Mesenchymal stem cell (in vitro differentiated cells and primary cell): ENCODE measurements at regions not wholly inside any gene's neighbourhood (a gene's known extent, or its start where the extent isn't known, plus 50 kb on each side); places are given as distances from the start of the nearest gene placed in this dataset.

Experiments used
- DNase-seq: peaks from one replicate; pipeline ENCODE4 v3.0.0-alpha.2; 2013
- H2AFZ ChIP-seq: one replicate; pipeline ENCODE4 v1.6.1; 2013; ENCODE audit warnings: low read depth, mild to moderate bottlenecking, control low read depth, inconsistent platforms, low read length, moderate library complexity
- H2AK5ac ChIP-seq: 2 replicates; pipeline ENCODE4 v1.6.1; 2013; ENCODE audit warnings: low read length, moderate library complexity, mild to moderate bottlenecking, inconsistent platforms; ENCODE audit not compliant: severe bottlenecking
- H2BK120ac ChIP-seq: one replicate; pipeline ENCODE4 v1.6.1; 2013; ENCODE audit warnings: low read depth, mild to moderate bottlenecking, inconsistent platforms, low read length, moderate library complexity
- H2BK12ac ChIP-seq, 2 experiments: one replicate each; pipeline ENCODE4 v1.6.1; 2013; ENCODE audit warnings: inconsistent platforms in 2 of 2, low read length in 2 of 2, mild to moderate bottlenecking in 2 of 2, moderate library complexity in 2 of 2, control low read depth in 1 of 2
- H2BK15ac ChIP-seq: one replicate; pipeline ENCODE4 v1.6.1; 2013; ENCODE audit warnings: mild to moderate bottlenecking, low read depth, inconsistent platforms; ENCODE audit not compliant: poor library complexity, severe bottlenecking
- H2BK5ac ChIP-seq: 2 replicates; pipeline ENCODE4 v1.6.1; 2013; ENCODE audit warnings: low read depth, mild to moderate bottlenecking, low read length, control low read depth, inconsistent platforms; ENCODE audit not compliant: poor library complexity, severe bottlenecking
- H3K14ac ChIP-seq, 2 experiments: one replicate each; pipeline ENCODE4 v1.6.1; 2013; ENCODE audit warnings: inconsistent platforms in 2 of 2, low read length in 2 of 2, control low read depth in 1 of 2, mild to moderate bottlenecking in 1 of 2, moderate library complexity in 1 of 2
- H3K18ac ChIP-seq, 2 experiments: one replicate each; pipeline ENCODE4 v1.6.1; 2013; ENCODE audit warnings: inconsistent platforms in 2 of 2, low read length in 2 of 2, control low read depth in 1 of 2, low read depth in 1 of 2, mild to moderate bottlenecking in 1 of 2
- H3K23ac ChIP-seq, 2 experiments: one replicate each; pipeline ENCODE4 v1.6.1; 2013; ENCODE audit warnings: inconsistent platforms in 2 of 2, low read length in 2 of 2, mild to moderate bottlenecking in 2 of 2, moderate library complexity in 2 of 2, control low read depth in 1 of 2
- H3K27ac ChIP-seq: 2 replicates; pipeline ENCODE4 v1.5.1; 2013; ENCODE audit warnings: mild to moderate bottlenecking, moderate library complexity, low read length, control low read depth, inconsistent platforms; ENCODE audit not compliant: poor library complexity, severe bottlenecking
- H3K27me3 ChIP-seq, 2 experiments: 2 replicates each; pipeline versions ENCODE4 v1.6.1 to v1.7.0; 2013; ENCODE audit warnings: low read length in 2 of 2, mild to moderate bottlenecking in 2 of 2, moderate library complexity in 2 of 2, control low read depth in 1 of 2, inconsistent platforms in 1 of 2; ENCODE audit not compliant: control insufficient read depth in 1 of 2, insufficient read depth in 1 of 2
- H3K36me3 ChIP-seq, 2 experiments: 2 replicates each; pipeline versions ENCODE4 v1.6.1 to v1.7.0; 2013; ENCODE audit warnings: low read length in 2 of 2, control low read depth in 1 of 2, inconsistent platforms in 1 of 2, low read depth in 1 of 2, mild to moderate bottlenecking in 1 of 2; ENCODE audit not compliant: insufficient read depth in 2 of 2, control insufficient read depth in 1 of 2
- H3K4ac ChIP-seq, 2 experiments: one replicate each; pipeline ENCODE4 v1.6.1; 2013; ENCODE audit warnings: inconsistent platforms in 2 of 2, low read length in 2 of 2, mild to moderate bottlenecking in 2 of 2, moderate library complexity in 2 of 2, control low read depth in 1 of 2, low read depth in 1 of 2
- H3K4me1 ChIP-seq: 2 replicates; pipeline ENCODE4 v1.6.1; 2013; ENCODE audit warnings: low read depth, low read length, control low read depth; ENCODE audit not compliant: control insufficient read depth, insufficient read depth
- H3K4me2 ChIP-seq: 2 replicates; pipeline ENCODE4 v1.6.1; 2013; ENCODE audit warnings: low read length, mild to moderate bottlenecking, inconsistent platforms; ENCODE audit not compliant: poor library complexity, severe bottlenecking
- H3K4me3 ChIP-seq, 2 experiments: 2 replicates each; pipeline versions ENCODE4 v1.5.1 to v1.7.0; 2013; ENCODE audit warnings: low read length in 2 of 2, mild to moderate bottlenecking in 2 of 2, control low read depth in 1 of 2, low read depth in 1 of 2; ENCODE audit not compliant: insufficient read depth in 1 of 2
- H3K79me1 ChIP-seq: replicated peaks from 2 replicates; pipeline ENCODE4 v1.6.1; 2013; ENCODE audit warnings: mild to moderate bottlenecking, control low read depth, low read length, inconsistent platforms; ENCODE audit not compliant: poor library complexity, severe bottlenecking
- H3K9ac ChIP-seq: 2 replicates; pipeline ENCODE4 v1.7.0; 2013; ENCODE audit warnings: mild to moderate bottlenecking, low read length, moderate library complexity
- H3K9me3 ChIP-seq: 2 replicates; pipeline ENCODE4 v1.7.0; 2013; ENCODE audit warnings: mild to moderate bottlenecking, low read length; ENCODE audit not compliant: control insufficient read depth
- H4K8ac ChIP-seq: one replicate; pipeline ENCODE4 v1.6.1; 2013; ENCODE audit warnings: inconsistent platforms, mild to moderate bottlenecking, low read length, moderate library complexity
- H4K91ac ChIP-seq: one replicate; pipeline ENCODE4 v1.6.1; 2013; ENCODE audit warnings: mild to moderate bottlenecking, low read length, inconsistent platforms
- WGBS: methylation state at CpG from one replicate; pipeline ENCODE4 v1.1.7; 2013; ENCODE audit warnings: mixed read lengths; 5-methylcytosine and 5-hydroxymethylcytosine counted together

- H2BK15ac ChIP-seq: no peak overlapping the region
- H3K4ac ChIP-seq: no peak overlapping the region
- 100% methylated on average over 2 of the region's 4 CpGs for WGBS
- no peak overlapping the region for H3K18ac ChIP-seq
- H3K79me1 ChIP-seq: no peaks in the 10 kb centered on the region
- no peak overlapping the region for H3K14ac ChIP-seq
- no peak overlapping the region for H2AK5ac ChIP-seq
- no peak overlapping the region for H2BK5ac ChIP-seq
- no peak overlapping the region for H4K91ac ChIP-seq
- no peak overlapping the region for H4K8ac ChIP-seq
- no peak overlapping the region for H2BK120ac ChIP-seq
- H3K9me3 ChIP-seq: no peaks in the 10 kb centered on the region
- H3K4me3 ChIP-seq: no peak overlapping the region
- no peaks in the 10 kb centered on the region for H3K4me1 ChIP-seq
- H2AFZ ChIP-seq: no peak overlapping the region
- no peak overlapping the region for H3K9ac ChIP-seq
- no peak overlapping the region for H3K23ac ChIP-seq
- H3K27ac ChIP-seq: no peak overlapping the region
- no peak overlapping the region for H2BK12ac ChIP-seq
- H3K36me3 ChIP-seq: no peaks in the 10 kb centered on the region
- H3K4me2 ChIP-seq: no peak overlapping the region
- no peak for DNase-seq
- peaks cover 0 to 12% of the 10 kb centered on the region in 2 experiments for H3K27me3 ChIP-seq
Measured at GRCh38 chrX:46235778-46236177, 309.4 kb downstream of the ZNF674 start.

- Histone ChIP-seq H3K4me1 (no peaks in the 10 kb centered on the region), H3K27me3 (peaks cover 0 to 21% of the 10 kb centered on the region in 2 experiments), H3K9me3 (no peaks in the 10 kb centered on the region), H2BK120ac (no peak overlapping the region), H4K8ac (no peak overlapping the region), H3K4me3 (no peak overlapping the region), H2AFZ (no peak overlapping the region), H3K79me1 (no peaks in the 10 kb centered on the region), H2BK15ac (no peak overlapping the region), H2BK12ac (no peak overlapping the region), H3K23ac (no peak overlapping the region), H2BK5ac (no peak overlapping the region), H3K27ac (no peak overlapping the region), H3K4ac (no peak overlapping the region), H3K9ac (no peak overlapping the region), H4K91ac (no peak overlapping the region), H3K36me3 (no peaks in the 10 kb centered on the region), H3K4me2 (no peak overlapping the region), H2AK5ac (no peak overlapping the region), H3K18ac (no peak overlapping the region), H3K14ac (no peak overlapping the region)
- no peak for DNase-seq
- WGBS: no CpG with 5 or more reads among the region's 2 CpGs
Measured at GRCh38 chrX:46234775-46235174, 310.4 kb downstream of the ZNF674 start.

GRCh38 chrX:46228389-46228788 lies 316.8 kb downstream of the ZNF674 start:
- no peaks in the 10 kb centered on the region for H3K4me1 ChIP-seq
- no CpG with 5 or more reads among the region's 6 CpGs for WGBS
- no peak overlapping the region for H3K27ac ChIP-seq
- H4K91ac ChIP-seq: no peak overlapping the region
- H3K14ac ChIP-seq: no peak overlapping the region
- H3K9ac ChIP-seq: no peak overlapping the region
- no peaks in the 10 kb centered on the region for H3K36me3 ChIP-seq
- H2BK12ac ChIP-seq: no peak overlapping the region
- no peak overlapping the region for H3K23ac ChIP-seq
- peaks cover 0 to 17% of the 10 kb centered on the region in 2 experiments for H3K27me3 ChIP-seq
- no peak overlapping the region for H3K4ac ChIP-seq
- no peak overlapping the region for H2BK120ac ChIP-seq
- no peak overlapping the region for H2AK5ac ChIP-seq
- H3K9me3 ChIP-seq: no peaks in the 10 kb centered on the region
- no peak overlapping the region for H2BK5ac ChIP-seq
- H2AFZ ChIP-seq: no peak overlapping the region
- H3K79me1 ChIP-seq: no peaks in the 10 kb centered on the region
- no peak overlapping the region for H3K18ac ChIP-seq
- H3K4me2 ChIP-seq: no peak overlapping the region
- DNase-seq: no peak
- no peak overlapping the region for H2BK15ac ChIP-seq
- H4K8ac ChIP-seq: no peak overlapping the region
- no peak overlapping the region for H3K4me3 ChIP-seq

GRCh38 chrX:46226422-46226821 lies 318.8 kb downstream of the ZNF674 start:
- Histone ChIP-seq H3K18ac (no peak overlapping the region), H4K8ac (no peak overlapping the region), H3K4me3 (no peak overlapping the region), H2AFZ (no peak overlapping the region), H3K9ac (no peak overlapping the region), H3K14ac (no peak overlapping the region), H3K27me3 (peaks cover 0 to 18% of the 10 kb centered on the region in 2 experiments), H2AK5ac (no peak overlapping the region), H3K4me1 (no peaks in the 10 kb centered on the region), H3K27ac (no peak overlapping the region), H3K4ac (no peak overlapping the region), H3K9me3 (no peaks in the 10 kb centered on the region), H3K4me2 (no peak overlapping the region), H3K36me3 (no peaks in the 10 kb centered on the region), H4K91ac (no peak overlapping the region), H2BK5ac (no peak overlapping the region), H3K23ac (no peak overlapping the region), H2BK15ac (no peak overlapping the region), H3K79me1 (no peaks in the 10 kb centered on the region), H2BK12ac (no peak overlapping the region), H2BK120ac (no peak overlapping the region)
- 85% methylated on average over 1 of the region's 1 CpG for WGBS
- DNase-seq: no peak
